ENCODE measurements at regions not wholly inside any gene's neighbourhood (a gene's known extent, or its start where the extent isn't known, plus 50 kb on each side); places are given as distances from the start of the nearest gene placed in this dataset.

DNA sequence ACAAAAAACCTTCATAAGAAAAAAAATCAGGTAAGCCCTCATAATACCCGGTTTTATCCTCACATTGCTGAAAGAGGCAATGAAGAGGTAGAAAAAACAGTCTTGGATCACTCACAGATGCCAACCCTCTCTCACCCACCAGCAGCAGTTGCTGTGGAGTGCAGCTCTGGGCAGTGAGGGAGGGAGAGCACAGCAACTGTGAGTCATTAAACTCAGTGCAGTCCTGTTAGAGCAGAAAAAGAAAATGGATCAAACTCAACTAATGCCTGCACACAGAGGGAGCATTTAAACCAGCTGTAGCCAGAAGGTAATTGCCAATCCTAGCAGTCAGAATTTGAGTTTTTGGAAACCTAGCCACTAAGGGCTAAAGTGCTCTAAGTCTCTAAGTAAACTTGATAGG is 1050.6 kb upstream of the ALCAM start:
- Histone ChIP-seq H2AFZ (ENCODE audit: low read depth, low read length) (no peak overlapping the region), H3K79me2 (replicated peaks; ENCODE audit: insufficient read depth, low read length) (no peaks in the 10 kb centered on the region), H3K27ac (ENCODE audit: low read length) (no peak overlapping the region), H4K20me1 (ENCODE audit: insufficient read depth) (no peaks in the 10 kb centered on the region), H3F3A (ENCODE audit: insufficient read depth, low read length, poor library complexity, severe bottlenecking) (no peaks in the 10 kb centered on the region), H3K9me3 (ENCODE audit: low read length) (no peaks in the 10 kb centered on the region), H3K9ac (ENCODE audit: low read length) (no peak overlapping the region), H3K36me3 (ENCODE audit: insufficient read depth, low read length) (no peaks in the 10 kb centered on the region), H3K27me3 (ENCODE audit: insufficient read depth, low read depth, low read length) (no peaks in the 10 kb centered on the region), H3K4me2 (ENCODE audit: low read length) (no peak overlapping the region), H3K9me2 (ENCODE audit: insufficient read depth, low read length) (no peaks in the 10 kb centered on the region), H3K4me3 (ENCODE audit: low read length) (no peak overlapping the region)
- TF ChIP-seq, protein P1, sequence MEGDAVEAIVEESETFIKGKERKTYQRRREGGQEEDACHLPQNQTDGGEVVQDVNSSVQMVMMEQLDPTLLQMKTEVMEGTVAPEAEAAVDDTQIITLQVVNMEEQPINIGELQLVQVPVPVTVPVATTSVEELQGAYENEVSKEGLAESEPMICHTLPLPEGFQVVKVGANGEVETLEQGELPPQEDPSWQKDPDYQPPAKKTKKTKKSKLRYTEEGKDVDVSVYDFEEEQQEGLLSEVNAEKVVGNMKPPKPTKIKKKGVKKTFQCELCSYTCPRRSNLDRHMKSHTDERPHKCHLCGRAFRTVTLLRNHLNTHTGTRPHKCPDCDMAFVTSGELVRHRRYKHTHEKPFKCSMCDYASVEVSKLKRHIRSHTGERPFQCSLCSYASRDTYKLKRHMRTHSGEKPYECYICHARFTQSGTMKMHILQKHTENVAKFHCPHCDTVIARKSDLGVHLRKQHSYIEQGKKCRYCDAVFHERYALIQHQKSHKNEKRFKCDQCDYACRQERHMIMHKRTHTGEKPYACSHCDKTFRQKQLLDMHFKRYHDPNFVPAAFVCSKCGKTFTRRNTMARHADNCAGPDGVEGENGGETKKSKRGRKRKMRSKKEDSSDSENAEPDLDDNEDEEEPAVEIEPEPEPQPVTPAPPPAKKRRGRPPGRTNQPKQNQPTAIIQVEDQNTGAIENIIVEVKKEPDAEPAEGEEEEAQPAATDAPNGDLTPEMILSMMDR (IDR thresholded peaks at IDR 0.05; ENCODE audit: poor library complexity, severe bottlenecking): no peak
- no peak for TF ChIP-seq TAF1 (IDR thresholded peaks at IDR 0.05; ENCODE audit: low read depth)
- TF ChIP-seq, protein P2, sequence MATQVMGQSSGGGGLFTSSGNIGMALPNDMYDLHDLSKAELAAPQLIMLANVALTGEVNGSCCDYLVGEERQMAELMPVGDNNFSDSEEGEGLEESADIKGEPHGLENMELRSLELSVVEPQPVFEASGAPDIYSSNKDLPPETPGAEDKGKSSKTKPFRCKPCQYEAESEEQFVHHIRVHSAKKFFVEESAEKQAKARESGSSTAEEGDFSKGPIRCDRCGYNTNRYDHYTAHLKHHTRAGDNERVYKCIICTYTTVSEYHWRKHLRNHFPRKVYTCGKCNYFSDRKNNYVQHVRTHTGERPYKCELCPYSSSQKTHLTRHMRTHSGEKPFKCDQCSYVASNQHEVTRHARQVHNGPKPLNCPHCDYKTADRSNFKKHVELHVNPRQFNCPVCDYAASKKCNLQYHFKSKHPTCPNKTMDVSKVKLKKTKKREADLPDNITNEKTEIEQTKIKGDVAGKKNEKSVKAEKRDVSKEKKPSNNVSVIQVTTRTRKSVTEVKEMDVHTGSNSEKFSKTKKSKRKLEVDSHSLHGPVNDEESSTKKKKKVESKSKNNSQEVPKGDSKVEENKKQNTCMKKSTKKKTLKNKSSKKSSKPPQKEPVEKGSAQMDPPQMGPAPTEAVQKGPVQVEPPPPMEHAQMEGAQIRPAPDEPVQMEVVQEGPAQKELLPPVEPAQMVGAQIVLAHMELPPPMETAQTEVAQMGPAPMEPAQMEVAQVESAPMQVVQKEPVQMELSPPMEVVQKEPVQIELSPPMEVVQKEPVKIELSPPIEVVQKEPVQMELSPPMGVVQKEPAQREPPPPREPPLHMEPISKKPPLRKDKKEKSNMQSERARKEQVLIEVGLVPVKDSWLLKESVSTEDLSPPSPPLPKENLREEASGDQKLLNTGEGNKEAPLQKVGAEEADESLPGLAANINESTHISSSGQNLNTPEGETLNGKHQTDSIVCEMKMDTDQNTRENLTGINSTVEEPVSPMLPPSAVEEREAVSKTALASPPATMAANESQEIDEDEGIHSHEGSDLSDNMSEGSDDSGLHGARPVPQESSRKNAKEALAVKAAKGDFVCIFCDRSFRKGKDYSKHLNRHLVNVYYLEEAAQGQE (IDR thresholded peaks at IDR 0.05; ENCODE audit: borderline replicate concordance): no peak
- TF ChIP-seq POLR2AphosphoS5 (IDR thresholded peaks at IDR 0.05): no peak
- no peak for TF ChIP-seq RAD21 (conservative IDR thresholded peaks at IDR 0.05)
- no peak for TF ChIP-seq EZH2 (IDR thresholded peaks at IDR 0.05; ENCODE audit: borderline replicate concordance, insufficient read depth, low read length, poor library complexity, severe bottlenecking)
- no peak for TF ChIP-seq MXI1 (conservative IDR thresholded peaks at IDR 0.05; ENCODE audit: poor library complexity, severe bottlenecking)
- TF ChIP-seq SMC3 (conservative IDR thresholded peaks at IDR 0.05; ENCODE audit: poor library complexity): no peak
- no peak for TF ChIP-seq EP300 (conservative IDR thresholded peaks at IDR 0.05; ENCODE audit: poor library complexity, severe bottlenecking)

DNA sequence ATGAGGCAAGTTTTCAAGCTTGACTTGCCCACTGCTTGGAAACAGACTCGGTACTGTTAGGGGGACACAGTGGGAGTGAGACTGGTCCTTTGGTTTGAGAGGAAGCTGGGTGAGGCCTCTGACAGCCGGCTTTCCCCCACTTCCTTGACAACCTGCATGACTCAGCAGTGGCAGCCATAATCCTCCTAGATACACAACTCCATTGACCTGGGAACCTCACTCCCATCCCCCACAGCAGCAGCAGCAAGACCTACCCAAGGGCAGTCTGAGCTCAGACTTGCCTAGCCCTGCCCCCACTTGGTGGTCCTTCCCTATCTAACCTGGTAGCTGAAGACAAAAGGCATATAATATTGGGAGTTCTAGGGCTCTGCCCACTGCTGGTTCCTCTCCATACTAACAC is 1043.5 kb upstream of the ALCAM start:
- Histone ChIP-seq H2AFZ (ENCODE audit: low read depth, low read length) (no peak overlapping the region), H3K9ac (ENCODE audit: low read length) (no peak overlapping the region), H3F3A (ENCODE audit: insufficient read depth, low read length, poor library complexity, severe bottlenecking) (no peaks in the 10 kb centered on the region), H3K27ac (ENCODE audit: low read length) (no peak overlapping the region), H3K27me3 (ENCODE audit: insufficient read depth, low read depth, low read length) (no peaks in the 10 kb centered on the region), H3K79me2 (replicated peaks; ENCODE audit: insufficient read depth, low read length) (no peaks in the 10 kb centered on the region), H3K9me3 (ENCODE audit: low read length) (peaks cover 6% of the 10 kb centered on the region), H3K4me3 (ENCODE audit: low read length) (no peak overlapping the region), H4K20me1 (ENCODE audit: insufficient read depth) (no peaks in the 10 kb centered on the region), H3K9me2 (ENCODE audit: insufficient read depth, low read length) (no peaks in the 10 kb centered on the region), H3K36me3 (ENCODE audit: insufficient read depth, low read length) (no peaks in the 10 kb centered on the region), H3K4me2 (ENCODE audit: low read length) (no peak overlapping the region)
- TF ChIP-seq, protein P1 (IDR thresholded peaks at IDR 0.05; ENCODE audit: poor library complexity, severe bottlenecking): no peak
- TF ChIP-seq EZH2 (IDR thresholded peaks at IDR 0.05; ENCODE audit: borderline replicate concordance, insufficient read depth, low read length, poor library complexity, severe bottlenecking): no peak
- no peak for TF ChIP-seq EP300 (conservative IDR thresholded peaks at IDR 0.05; ENCODE audit: poor library complexity, severe bottlenecking)
- no peak for TF ChIP-seq MXI1 (conservative IDR thresholded peaks at IDR 0.05; ENCODE audit: poor library complexity, severe bottlenecking)
- TF ChIP-seq TAF1 (IDR thresholded peaks at IDR 0.05; ENCODE audit: low read depth): no peak
- TF ChIP-seq SMC3 (conservative IDR thresholded peaks at IDR 0.05; ENCODE audit: poor library complexity): no peak
- TF ChIP-seq POLR2AphosphoS5 (IDR thresholded peaks at IDR 0.05): no peak
- TF ChIP-seq, protein P2 (IDR thresholded peaks at IDR 0.05; ENCODE audit: borderline replicate concordance): no peak
- TF ChIP-seq RAD21 (conservative IDR thresholded peaks at IDR 0.05): no peak
